Epithelial cell of proximal tubule (primary cell): ENCODE measurements at regions not wholly inside any gene's neighbourhood (a gene's known extent, or its start where the extent isn't known, plus 50 kb on each side); places are given as distances from the start of the nearest gene placed in this dataset.

Experiments used
- DNase-seq: peaks from one replicate; pipeline ENCODE4 v3.0.0-alpha.2; 2011; ENCODE audit warnings: low read depth
- H3K4me3 ChIP-seq: 2 replicates; pipeline ENCODE4 v1.5.1; 2011; ENCODE audit warnings: low read depth, mild to moderate bottlenecking, low read length
- TF ChIP-seq, protein P1 (sequence below): conservative IDR thresholded peaks from 2 replicates; pipeline ENCODE4 v1.5.1; 2012; ENCODE audit warnings: low read depth, mild to moderate bottlenecking, low read length

DNA sequence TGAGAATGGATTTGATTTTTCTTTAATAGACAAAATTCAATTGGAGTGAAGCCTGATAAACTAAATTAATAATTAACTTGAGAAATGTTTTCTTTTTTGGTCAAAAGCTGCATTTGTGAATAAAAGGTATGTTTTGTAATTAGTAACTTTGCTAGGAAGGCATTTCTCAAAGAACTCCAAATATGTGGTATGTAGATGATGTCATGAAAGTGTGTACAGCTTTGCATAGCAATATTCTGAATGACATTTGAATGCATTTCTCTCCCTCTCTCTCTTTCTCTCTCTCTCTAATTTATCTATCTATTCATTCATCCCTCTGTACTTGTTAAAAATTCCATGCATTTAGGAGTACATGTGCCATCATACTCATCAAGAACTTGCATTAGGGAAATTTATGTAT is 109.1 kb upstream of the ADAMTS5 start:
- DNase-seq = no peak
- no peak overlapping the region for H3K4me3 ChIP-seq
- TF ChIP-seq, protein P1, sequence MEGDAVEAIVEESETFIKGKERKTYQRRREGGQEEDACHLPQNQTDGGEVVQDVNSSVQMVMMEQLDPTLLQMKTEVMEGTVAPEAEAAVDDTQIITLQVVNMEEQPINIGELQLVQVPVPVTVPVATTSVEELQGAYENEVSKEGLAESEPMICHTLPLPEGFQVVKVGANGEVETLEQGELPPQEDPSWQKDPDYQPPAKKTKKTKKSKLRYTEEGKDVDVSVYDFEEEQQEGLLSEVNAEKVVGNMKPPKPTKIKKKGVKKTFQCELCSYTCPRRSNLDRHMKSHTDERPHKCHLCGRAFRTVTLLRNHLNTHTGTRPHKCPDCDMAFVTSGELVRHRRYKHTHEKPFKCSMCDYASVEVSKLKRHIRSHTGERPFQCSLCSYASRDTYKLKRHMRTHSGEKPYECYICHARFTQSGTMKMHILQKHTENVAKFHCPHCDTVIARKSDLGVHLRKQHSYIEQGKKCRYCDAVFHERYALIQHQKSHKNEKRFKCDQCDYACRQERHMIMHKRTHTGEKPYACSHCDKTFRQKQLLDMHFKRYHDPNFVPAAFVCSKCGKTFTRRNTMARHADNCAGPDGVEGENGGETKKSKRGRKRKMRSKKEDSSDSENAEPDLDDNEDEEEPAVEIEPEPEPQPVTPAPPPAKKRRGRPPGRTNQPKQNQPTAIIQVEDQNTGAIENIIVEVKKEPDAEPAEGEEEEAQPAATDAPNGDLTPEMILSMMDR = no peak

DNA sequence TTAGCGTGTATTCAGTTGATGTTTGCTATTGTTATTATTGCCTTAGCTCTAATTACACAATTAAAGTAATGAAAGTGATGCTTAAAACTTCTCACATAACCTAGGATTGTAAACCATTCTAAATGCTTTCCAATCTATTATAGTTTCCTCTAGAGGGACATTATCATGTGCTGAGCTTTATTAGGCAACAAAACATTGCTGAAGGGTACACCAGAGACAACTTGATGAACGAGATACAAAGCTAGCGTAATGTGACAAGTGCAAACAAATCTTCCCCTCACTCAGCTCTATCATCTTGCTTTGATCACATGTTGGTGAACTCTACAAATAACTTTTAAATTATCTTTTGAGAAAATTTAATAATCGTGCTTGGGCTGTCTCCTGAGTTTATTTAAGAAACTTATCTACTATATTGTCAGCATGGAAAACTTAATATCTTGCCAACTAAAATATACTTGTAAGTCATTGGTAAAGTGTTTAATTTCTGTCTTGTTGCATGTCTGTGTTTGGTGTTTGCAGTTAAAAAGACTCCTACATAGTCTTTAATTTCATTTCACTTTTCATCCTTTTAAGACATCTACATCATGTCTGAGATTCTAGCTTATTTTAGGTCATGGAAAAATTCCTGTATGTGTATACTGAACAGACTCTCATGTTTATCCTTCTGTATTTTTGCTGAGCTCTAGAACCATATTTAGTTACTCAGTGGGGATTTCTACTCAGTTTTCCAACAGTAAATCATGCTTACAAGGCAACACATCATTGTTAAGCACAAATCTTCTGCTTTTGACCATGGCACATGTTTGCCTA is 104.2 kb upstream of the ADAMTS5 start:
- H3K4me3 ChIP-seq = no peak overlapping the region
- DNase-seq = no peak
- TF ChIP-seq, protein P1 = no peak

DNA sequence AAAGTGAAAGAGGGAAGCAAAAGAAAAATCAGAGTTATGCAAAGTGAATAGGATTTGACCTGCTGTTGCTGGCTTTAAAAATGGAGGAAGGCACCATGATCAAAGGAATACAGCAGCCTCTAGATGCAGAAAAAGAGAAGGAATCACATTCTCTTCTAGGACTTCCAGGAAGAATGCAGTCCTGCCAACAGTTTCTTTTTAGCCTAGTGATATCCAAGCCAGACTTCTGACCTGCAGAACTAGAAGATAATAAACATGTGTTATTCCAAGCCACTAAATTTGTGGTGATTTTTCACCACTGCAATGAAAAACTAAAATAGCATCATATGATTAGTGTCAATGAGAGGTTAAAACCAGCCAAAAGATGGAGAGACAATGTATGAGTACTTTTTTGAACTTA is 101.9 kb upstream of the ADAMTS5 start:
- TF ChIP-seq, protein P1 = no peak
- no peak overlapping the region for H3K4me3 ChIP-seq
- DNase-seq = no peak

DNA sequence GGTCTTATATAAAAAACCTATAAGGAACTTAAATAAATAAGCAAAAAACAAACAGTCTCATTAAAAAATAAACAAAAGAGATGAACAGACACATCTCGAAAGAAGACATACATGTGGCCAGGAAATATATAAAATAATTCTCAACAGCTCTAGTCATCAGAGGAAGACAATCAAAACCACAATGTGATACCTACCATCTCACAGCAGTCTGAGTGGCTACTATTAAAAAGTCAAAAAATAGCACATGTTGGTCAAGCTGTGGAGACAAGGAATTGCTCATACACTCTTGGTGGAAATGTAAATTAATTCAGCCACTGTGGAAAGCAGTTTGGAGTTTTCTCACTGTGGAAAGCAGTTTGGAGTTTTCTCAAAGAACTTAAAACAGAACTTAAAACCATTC is 100.3 kb upstream of the ADAMTS5 start:
- TF ChIP-seq, protein P1 = no peak
- H3K4me3 ChIP-seq = no peak overlapping the region
- DNase-seq = no peak

DNA sequence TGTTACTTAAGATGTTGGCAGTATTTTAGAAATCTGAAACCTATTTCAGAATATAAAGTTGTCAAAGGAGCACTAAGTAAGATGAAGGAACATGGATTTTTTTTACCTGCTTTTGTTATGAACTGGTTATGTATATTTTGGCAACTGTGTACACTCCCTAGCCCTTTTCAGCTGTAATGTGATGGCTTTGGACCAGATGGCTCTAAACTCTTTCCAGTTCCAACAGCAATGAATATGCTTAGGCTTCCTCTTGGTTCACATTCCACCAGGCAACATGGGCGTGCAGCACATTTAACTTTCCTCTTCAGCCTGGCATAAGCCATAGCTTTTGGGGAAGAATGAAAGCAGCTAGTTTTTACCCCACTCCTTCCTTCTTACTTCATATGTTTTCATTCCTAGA is 95.6 kb upstream of the ADAMTS5 start:
- H3K4me3 ChIP-seq = no peak overlapping the region
- TF ChIP-seq, protein P1 = no peak
- DNase-seq = no peak

DNA sequence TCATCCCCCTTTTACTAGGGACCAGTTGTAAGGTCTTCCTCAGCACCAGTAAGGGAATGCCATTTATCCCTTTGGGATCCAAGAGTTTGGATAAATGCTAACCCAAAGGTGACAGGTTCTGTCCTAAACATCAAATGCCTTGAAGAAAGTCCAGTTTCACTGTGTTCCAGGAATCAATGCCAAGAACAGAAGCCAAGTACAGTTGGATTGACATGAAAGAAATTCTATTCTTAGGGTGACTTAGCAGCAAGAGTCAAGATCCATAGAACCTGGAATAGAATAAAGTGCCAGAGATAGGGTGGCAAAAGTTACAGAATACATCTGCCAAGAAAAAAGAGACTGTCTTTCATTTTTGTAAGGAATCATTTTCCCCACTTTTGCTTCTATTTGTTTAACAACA is 94.9 kb upstream of the ADAMTS5 start:
- no peak for DNase-seq
- no peak overlapping the region for H3K4me3 ChIP-seq
- TF ChIP-seq, protein P1 = no peak

DNA sequence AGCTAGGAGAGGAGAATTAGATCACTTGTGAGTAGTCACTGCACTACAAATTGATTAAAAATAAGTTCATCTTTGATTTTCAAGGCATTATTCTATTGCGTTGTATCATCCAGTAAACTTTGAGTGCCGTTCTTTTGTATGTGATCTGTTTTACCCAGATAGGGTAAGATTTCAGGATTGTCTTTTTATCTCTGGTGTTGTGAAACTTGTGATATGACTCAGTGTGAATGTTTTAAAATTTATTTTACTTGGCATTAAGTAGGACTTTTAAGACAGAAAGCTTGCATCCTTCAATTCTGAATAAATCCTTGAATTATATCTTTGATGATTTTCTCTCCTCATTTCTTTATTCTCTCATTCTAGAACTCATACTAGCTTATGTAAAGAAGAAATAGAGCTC is 93.3 kb upstream of the ADAMTS5 start:
- no peak for DNase-seq
- no peak overlapping the region for H3K4me3 ChIP-seq
- TF ChIP-seq, protein P1 = no peak
